ENCODE measurements at regions not wholly inside any gene's neighbourhood (a gene's known extent, or its start where the extent isn't known, plus 50 kb on each side); places are given as distances from the start of the nearest gene placed in this dataset.

DNA sequence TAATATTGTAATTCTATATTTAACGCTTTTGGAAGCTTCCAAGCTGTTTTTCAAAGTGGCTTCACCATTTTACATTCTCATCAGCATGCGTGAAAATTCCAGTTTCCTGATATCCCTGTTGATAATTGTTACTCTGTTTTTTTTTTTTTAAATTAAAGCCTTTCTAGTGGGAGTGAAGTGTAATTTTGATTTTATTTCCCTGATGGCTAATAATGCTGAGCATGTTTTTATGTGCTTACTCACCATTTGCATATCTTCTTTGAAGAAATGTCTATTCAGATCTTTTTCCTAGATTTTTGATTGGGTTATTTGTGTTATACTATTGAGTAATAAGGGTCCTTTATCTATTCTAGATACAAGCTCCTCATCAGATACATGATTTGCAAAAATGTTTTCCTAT, 382.8 kb upstream of the HS6ST1 start (continued):
- TF ChIP-seq E2F5 (CRISPR knock-in tag; IDR thresholded peaks at IDR 0.05) (no peak), CBFB (CRISPR knock-in tag; IDR thresholded peaks at IDR 0.05; ENCODE audit: low read depth) (no peak), CTCF (IDR thresholded peaks at IDR 0.05) (no peak), TP53 (CRISPR knock-in tag; IDR thresholded peaks at IDR 0.05) (no peak), ETV6 (CRISPR knock-in tag; IDR thresholded peaks at IDR 0.05) (no peak)
- TF ChIP-seq, protein P1, sequence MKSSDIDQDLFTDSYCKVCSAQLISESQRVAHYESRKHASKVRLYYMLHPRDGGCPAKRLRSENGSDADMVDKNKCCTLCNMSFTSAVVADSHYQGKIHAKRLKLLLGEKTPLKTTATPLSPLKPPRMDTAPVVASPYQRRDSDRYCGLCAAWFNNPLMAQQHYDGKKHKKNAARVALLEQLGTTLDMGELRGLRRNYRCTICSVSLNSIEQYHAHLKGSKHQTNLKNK (CRISPR knock-in tag; IDR thresholded peaks at IDR 0.05): no peak

DNA sequence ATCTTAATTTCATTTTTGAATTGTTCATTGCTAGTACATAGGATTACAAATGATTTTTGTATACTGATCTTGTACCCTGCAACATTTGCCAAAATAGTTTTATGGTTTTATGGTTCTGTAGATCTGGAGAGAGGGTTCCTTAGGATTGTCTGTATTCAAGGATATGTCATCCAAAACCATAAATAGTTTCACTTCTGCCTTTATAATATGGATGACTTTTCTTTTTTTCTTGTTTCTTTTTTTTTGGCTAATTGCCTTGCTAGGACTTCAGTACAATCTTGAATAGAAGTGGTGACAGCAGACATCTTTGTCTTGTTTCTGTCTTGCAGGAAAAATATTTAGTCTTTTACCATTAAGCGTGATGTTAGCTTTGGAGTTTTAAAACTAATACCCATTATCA, 383.9 kb upstream of the HS6ST1 start:
- POLR2A ChIA-PET: no interaction called here
- no peak for ATAC-seq
- peaks cover 33% of the 10 kb centered on the region for H3K9me3 Mint-ChIP-seq
- peaks cover 23% of the 10 kb centered on the region for H3K36me3 Mint-ChIP-seq
- DNase-seq (ENCODE audit: low spot score): no peak
- TF ChIP-seq ZNF232 (CRISPR knock-in tag; IDR thresholded peaks at IDR 0.05): no peak
- no peak for TF ChIP-seq ZBTB21 (CRISPR knock-in tag; IDR thresholded peaks at IDR 0.05; ENCODE audit: borderline replicate concordance)
- no peak for TF ChIP-seq TEAD4 (CRISPR knock-in tag; IDR thresholded peaks at IDR 0.05)
- no peak for TF ChIP-seq PRRX2 (CRISPR knock-in tag; IDR thresholded peaks at IDR 0.05)
- TF ChIP-seq E2F5 (CRISPR knock-in tag; IDR thresholded peaks at IDR 0.05): no peak
- TF ChIP-seq FOXJ3 (CRISPR knock-in tag; IDR thresholded peaks at IDR 0.05; ENCODE audit: borderline replicate concordance): no peak
- no peaks in the 10 kb centered on the region for H3K4me1 Mint-ChIP-seq
- no peak overlapping the region for H3K4me3 Mint-ChIP-seq
- CTCF ChIA-PET: no interaction called here
- H3K27me3 Mint-ChIP-seq (ENCODE audit: low read depth): no peaks in the 10 kb centered on the region
- no peak overlapping the region for H3K27ac Mint-ChIP-seq

GRCh38 chr2:128708106-128708816, 389.6 kb upstream of the HS6ST1 start:
- no peak for DNase-seq (ENCODE audit: low spot score)
- no peaks in the 10 kb centered on the region; the same call in 1 of the 2 replicates for H3K4me1 Mint-ChIP-seq
- no peak for ATAC-seq
- ChIA-PET POLR2A (no interaction called here), CTCF (interaction anchor here (1.4 kb wide), 1 partner anchor 28 kb away, joined by 4 read pairs; no protein-coding TSS in a partner anchor)
- H3K27me3 Mint-ChIP-seq (ENCODE audit: low read depth): peaks cover 9% of the 10 kb centered on the region; the same call in 1 of the 2 replicates
- H3K36me3 Mint-ChIP-seq: peaks cover 43% of the 10 kb centered on the region
- no peak overlapping the region for H3K4me3 Mint-ChIP-seq
- no peak overlapping the region for H3K27ac Mint-ChIP-seq
- peaks cover 57% of the 10 kb centered on the region for H3K9me3 Mint-ChIP-seq
- TF ChIP-seq JAZF1 (CRISPR knock-in tag; IDR thresholded peaks at IDR 0.05): no peak
- no peak for TF ChIP-seq ELF4 (CRISPR knock-in tag; IDR thresholded peaks at IDR 0.05; ENCODE audit: low read depth)
- TF ChIP-seq AR (CRISPR knock-in tag; IDR thresholded peaks at IDR 0.05): no peak
- no peak for TF ChIP-seq ZNF396 (CRISPR knock-in tag; IDR thresholded peaks at IDR 0.05; ENCODE audit: borderline replicate concordance)
- no peak for TF ChIP-seq NR1H2 (CRISPR knock-in tag; IDR thresholded peaks at IDR 0.05)
- no peak for TF ChIP-seq ZNF425 (CRISPR knock-in tag; conservative IDR thresholded peaks at IDR 0.05)
- no peak for TF ChIP-seq ZNF121 (CRISPR knock-in tag; IDR thresholded peaks at IDR 0.05)
- no peak for TF ChIP-seq ZNF671 (CRISPR knock-in tag; IDR thresholded peaks at IDR 0.05)
- TF ChIP-seq NFATC4 (CRISPR knock-in tag; IDR thresholded peaks at IDR 0.05): no peak
- TF ChIP-seq, protein P2, sequence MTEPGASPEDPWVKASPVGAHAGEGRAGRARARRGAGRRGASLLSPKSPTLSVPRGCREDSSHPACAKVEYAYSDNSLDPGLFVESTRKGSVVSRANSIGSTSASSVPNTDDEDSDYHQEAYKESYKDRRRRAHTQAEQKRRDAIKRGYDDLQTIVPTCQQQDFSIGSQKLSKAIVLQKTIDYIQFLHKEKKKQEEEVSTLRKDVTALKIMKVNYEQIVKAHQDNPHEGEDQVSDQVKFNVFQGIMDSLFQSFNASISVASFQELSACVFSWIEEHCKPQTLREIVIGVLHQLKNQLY (CRISPR knock-in tag; IDR thresholded peaks at IDR 0.05): no peak
- TF ChIP-seq ZBTB21 (CRISPR knock-in tag; IDR thresholded peaks at IDR 0.05; ENCODE audit: borderline replicate concordance): no peak
- TF ChIP-seq HMGA2 (CRISPR knock-in tag; IDR thresholded peaks at IDR 0.05): no peak
- no peak for TF ChIP-seq RORB (CRISPR knock-in tag; IDR thresholded peaks at IDR 0.05)
